PC-9 (cell line): ENCODE measurements at regions not wholly inside any gene's neighbourhood (a gene's known extent, or its start where the extent isn't known, plus 50 kb on each side); places are given as distances from the start of the nearest gene placed in this dataset.
"Not testable (repeated sequence)": the region's sequence is repeated elsewhere in the genome, so short reads cannot be mapped to it uniquely, and the experiment has no call there.

Experiments used
- BruUV-seq: library from RNA; stranded (reverse); fragments of 400-500 nt; replicated peaks from 2 replicates; lab custom pipeline; 2021; lab: Mats Ljungman, UMichigan
- CTCF ChIA-PET: fragments of 300-600 bp; sonication (Branson Sonifier 250); formaldehyde crosslinking; loops from one replicate; lab custom pipeline; 2022; ENCODE audit warnings: antibody characterized with exemption; lab: Charles Lee
- POLR2A ChIA-PET: fragments of 300-600 bp; sonication (Branson Sonifier 250); formaldehyde crosslinking; loops from one replicate; lab custom pipeline; 2022; ENCODE audit warnings: antibody characterized with exemption; ENCODE audit not compliant: unreplicated experiment; lab: Charles Lee
- DNase-seq, 2 experiments: peaks; one replicate each; pipeline versions ENCODE4 v3.0.0 to v3.0.0-alpha.2; 2015 to 2022; ENCODE audit warnings: mixed read lengths in 1 of 2
- H2AFZ ChIP-seq: fragments of 200-600 bp; sonication (generic); 2 replicates; pipeline ENCODE4 v1.8.1; 2017; ENCODE audit warnings: antibody characterized with exemption
- H3F3A ChIP-seq: fragments of 200-600 bp; sonication (generic); 2 replicates; pipeline ENCODE4 v1.8.1; 2017; ENCODE audit warnings: antibody characterized with exemption, mild to moderate bottlenecking, low read depth; ENCODE audit not compliant: insufficient read depth
- H3K27ac ChIP-seq: fragments of 200-600 bp; sonication (generic); 2 replicates; pipeline ENCODE4 v1.6.1; 2016; ENCODE audit warnings: mixed run types
- H3K27me3 ChIP-seq: fragments of 200-600 bp; sonication (generic); 2 replicates; pipeline ENCODE4 v1.6.1; 2016; ENCODE audit warnings: low read depth, mixed run types; ENCODE audit not compliant: insufficient read depth
- H3K36me3 ChIP-seq: fragments of 200-600 bp; sonication (generic); 2 replicates; pipeline ENCODE4 v1.6.1; 2016; ENCODE audit warnings: low read depth, mixed run types
- H3K4me1 ChIP-seq: fragments of 200-600 bp; sonication (generic); replicated peaks from 2 replicates; pipeline ENCODE4 v1.6.1; 2016; ENCODE audit warnings: mixed run types; ENCODE audit not compliant: insufficient read depth
- H3K4me2 ChIP-seq: fragments of 200-600 bp; sonication (generic); 2 replicates; pipeline ENCODE4 v1.6.1; 2017; ENCODE audit warnings: mixed run types
- H3K4me3 ChIP-seq: fragments of 200-600 bp; sonication (generic); 2 replicates; pipeline ENCODE4 v1.6.1; 2016; ENCODE audit warnings: mixed run types
- H3K79me2 ChIP-seq: fragments of 200-600 bp; sonication (generic); 2 replicates; pipeline ENCODE4 v1.6.1; 2017; ENCODE audit warnings: low read depth, mixed run types
- H3K9me2 ChIP-seq: fragments of 200-600 bp; sonication (generic); 2 replicates; pipeline ENCODE4 v1.8.1; 2017; ENCODE audit warnings: mild to moderate bottlenecking; ENCODE audit not compliant: insufficient read depth
- H3K9me3 ChIP-seq: fragments of 200-600 bp; sonication (generic); 2 replicates; pipeline ENCODE4 v1.8.1; 2016; ENCODE audit warnings: low read depth; ENCODE audit not compliant: insufficient read depth
- H4K20me1 ChIP-seq: fragments of 200-600 bp; sonication (generic); 2 replicates; pipeline ENCODE4 v1.8.1; 2017; ENCODE audit not compliant: insufficient read depth
- CTCF ChIP-seq: fragments of 200-600 bp; sonication (generic); conservative IDR thresholded peaks from 2 replicates; pipeline ENCODE4 v1.6.1; 2017; ENCODE audit warnings: mixed run types, antibody characterized with exemption, mild to moderate bottlenecking, moderate library complexity
- EZH2 ChIP-seq: fragments of 200-600 bp; sonication (generic); IDR thresholded peaks from 2 replicates; pipeline ENCODE4 v1.8.0; 2017; ENCODE audit warnings: antibody characterized with exemption, low read depth
- intact Hi-C: fragments of 100-400 bp; cut with micrococcal nuclease; formaldehyde crosslinking; loops from one replicate; pipeline ENCODE4 v1.10.0; 2022; ENCODE audit not compliant: unreplicated experiment

GRCh38 chr16:13480801-13481200 lies 439.2 kb upstream of the ERCC4 start:
- Histone ChIP-seq H3K4me2 (no peak overlapping the region; the same call in 1 of the 2 replicates), H3K4me3 (no peak overlapping the region), H2AFZ (no peak overlapping the region), H4K20me1 (peaks cover 5% of the 10 kb centered on the region; the same call in 1 of the 2 replicates), H3K27me3 (no peaks in the 10 kb centered on the region), H3K36me3 (no peaks in the 10 kb centered on the region), H3K27ac (no peak overlapping the region), H3K9me2 (no peaks in the 10 kb centered on the region), H3K79me2 (no peaks in the 10 kb centered on the region), H3F3A (peaks cover 4% of the 10 kb centered on the region; the same call in 1 of the 2 replicates), H3K4me1 (peaks cover 12% of the 10 kb centered on the region; the same call in 1 of the 2 replicates), H3K9me3 (no peaks in the 10 kb centered on the region)
- TF ChIP-seq CTCF: no peak
- TF ChIP-seq EZH2: no peak
- intact Hi-C loops: no loop called here
- BruUV-seq: no TSS peak
- POLR2A ChIA-PET: interaction anchor here (0.5 kb wide), 1 partner anchor 38 kb away, joined by 3 read pairs; no protein-coding TSS in a partner anchor
- CTCF ChIA-PET: no interaction called here
- peak; percentile 24 to 61 for DNase-seq

- no TSS peak for BruUV-seq
- peaks cover 5% of the 10 kb centered on the region; the same call in 1 of the 2 replicates for H4K20me1 ChIP-seq
- ChIA-PET POLR2A (no interaction called here), CTCF (no interaction called here)
- no peaks in the 10 kb centered on the region for H3K79me2 ChIP-seq
- H3K27ac ChIP-seq: no peak overlapping the region
- peaks cover 12% of the 10 kb centered on the region; the same call in 1 of the 2 replicates for H3K4me1 ChIP-seq
- no peaks in the 10 kb centered on the region for H3K9me3 ChIP-seq
- no peak overlapping the region for H3K4me3 ChIP-seq
- no peaks in the 10 kb centered on the region for H3K9me2 ChIP-seq
- H3K36me3 ChIP-seq: no peaks in the 10 kb centered on the region
- intact Hi-C loops: no loop called here
- DNase-seq: no peak
- no peak overlapping the region for H3K4me2 ChIP-seq
- TF ChIP-seq EZH2 (no peak), CTCF (no peak)
- no peak overlapping the region for H2AFZ ChIP-seq
- H3F3A ChIP-seq: peaks cover 4% of the 10 kb centered on the region; the same call in 1 of the 2 replicates
- H3K27me3 ChIP-seq: no peaks in the 10 kb centered on the region
Observed at GRCh38 chr16:13483121-13483520, 436.8 kb upstream of the ERCC4 start.

- DNase-seq, intact Hi-C loops: not testable (repeated sequence)
Observed at GRCh38 chr16:13489416-13489815, 430.5 kb upstream of the ERCC4 start.

GRCh38 chr16:13492046-13492445 lies 427.9 kb upstream of the ERCC4 start:
- H2AFZ ChIP-seq: no peak overlapping the region
- no peak overlapping the region for H3K27ac ChIP-seq
- H3K9me2 ChIP-seq: no peaks in the 10 kb centered on the region
- H3K4me2 ChIP-seq: no peak overlapping the region
- no peaks in the 10 kb centered on the region for H3K9me3 ChIP-seq
- peaks cover 7% of the 10 kb centered on the region; the same call in 1 of the 2 replicates for H4K20me1 ChIP-seq
- DNase-seq: no peak
- no peaks in the 10 kb centered on the region for H3K36me3 ChIP-seq
- intact Hi-C loops: no loop called here
- no peak overlapping the region for H3K4me3 ChIP-seq
- BruUV-seq: no TSS peak
- no peaks in the 10 kb centered on the region for H3F3A ChIP-seq
- no peaks in the 10 kb centered on the region for H3K4me1 ChIP-seq
- CTCF ChIA-PET: no interaction called here
- H3K79me2 ChIP-seq: no peaks in the 10 kb centered on the region
- no peaks in the 10 kb centered on the region for H3K27me3 ChIP-seq
- POLR2A ChIA-PET: no interaction called here
- TF ChIP-seq CTCF: no peak
- no peak for TF ChIP-seq EZH2

More at GRCh38 chr16:13489416-13489815, 430.5 kb upstream of the ERCC4 start:
- H3K4me2 ChIP-seq, H3K9me3 ChIP-seq, CTCF ChIA-PET, H3K4me1 ChIP-seq, H2AFZ ChIP-seq, H3F3A ChIP-seq, H3K36me3 ChIP-seq, H3K27ac ChIP-seq, POLR2A ChIA-PET, H3K9me2 ChIP-seq, H3K4me3 ChIP-seq, BruUV-seq, H3K27me3 ChIP-seq, H3K79me2 ChIP-seq, H4K20me1 ChIP-seq: not testable (repeated sequence)
